ENCODE measurements at regions not wholly inside any gene's neighbourhood (a gene's known extent, or its start where the extent isn't known, plus 50 kb on each side); places are given as distances from the start of the nearest gene placed in this dataset.
"Not testable (repeated sequence)": the region's sequence is repeated elsewhere in the genome, so short reads cannot be mapped to it uniquely, and the experiment has no call there.

GRCh38 chr12:76674669-76675315, 89.1 kb upstream of the ZDHHC17 start:
- Histone ChIP-seq H2AK5ac (ENCODE audit: low read depth, low read length) (no peak overlapping the region), H3K14ac (ENCODE audit: insufficient read length) (no peak overlapping the region), H3K4ac (replicated peaks; ENCODE audit: insufficient read length, low read depth, low read length) (no peak overlapping the region), H3K9me3 (ENCODE audit: insufficient read depth in 2 of 2, low read depth in 1 of 2, low read length in 1 of 2) (no peaks in the 10 kb centered on the region), H3K4me3 (ENCODE audit: extremely low read depth in 1 of 4, insufficient read depth in 2 of 4, low read depth in 3 of 4, low read length in 4 of 4) (no peak overlapping the region), H3K18ac (ENCODE audit: extremely low read depth, low read length) (no peak overlapping the region), H2BK5ac (ENCODE audit: low read depth, low read length) (no peak overlapping the region), H2AFZ (ENCODE audit: low read length) (peak overlapping the region; percentile 57; the same call in 1 of the 2 replicates), H2BK15ac (ENCODE audit: low read length) (no peak overlapping the region), H3K23ac (ENCODE audit: insufficient read length) (no peak overlapping the region), H2BK120ac (replicated peaks; ENCODE audit: low read depth, low read length) (no peak overlapping the region), H3K79me2 (ENCODE audit: control insufficient read depth in 1 of 2, insufficient read depth in 2 of 2, low read length in 2 of 2) (no peaks in the 10 kb centered on the region), H3K4me1 (replicated peaks in 1 of 4; ENCODE audit: control insufficient read depth in 3 of 4, insufficient read depth in 4 of 4, low read length in 3 of 4) (no peaks in the 10 kb centered on the region), H4K20me1 (replicated peaks in 1 of 2; ENCODE audit: control insufficient read depth in 1 of 2, insufficient read depth in 2 of 2, low read length in 2 of 2) (no peaks in the 10 kb centered on the region), H3K79me1 (ENCODE audit: low read depth, low read length) (no peaks in the 10 kb centered on the region), H3K36me3 (ENCODE audit: control insufficient read depth in 2 of 4, insufficient read depth in 4 of 4, low read length in 3 of 4) (no peaks in the 10 kb centered on the region), H4K91ac (replicated peaks; ENCODE audit: insufficient read length, low read length) (no peak overlapping the region), H3K9ac (replicated peaks in 1 of 4; ENCODE audit: extremely low read depth in 1 of 4, low read depth in 3 of 4, low read length in 3 of 4) (no peak overlapping the region), H3K27me3 (replicated peaks in 1 of 4; ENCODE audit: control insufficient read depth in 3 of 4, extremely low read depth in 1 of 4, insufficient read depth in 3 of 4, low read length in 3 of 4) (no peaks in the 10 kb centered on the region), H2BK20ac (ENCODE audit: low read length) (no peak overlapping the region), H4K5ac (ENCODE audit: insufficient read length, low read depth, low read length) (no peak overlapping the region), H3K27ac (ENCODE audit: low read depth, low read length) (no peak overlapping the region), H3K56ac (replicated peaks; ENCODE audit: insufficient read length, low read depth, low read length) (no peak overlapping the region), H3K4me2 (ENCODE audit: insufficient read depth in 1 of 2, low read depth in 2 of 2, low read length in 2 of 2) (no peak overlapping the region), H2BK12ac (ENCODE audit: low read depth, low read length) (no peak overlapping the region), H4K8ac (ENCODE audit: extremely low read depth, insufficient read depth, low read length) (no peak overlapping the region), H3K23me2 (ENCODE audit: low read depth, low read length) (no peaks in the 10 kb centered on the region)
- CTCF ChIA-PET (ENCODE audit: partially characterized antibody): no interaction called here
- no peak for DNase-seq (ENCODE audit: low read depth in 1 of 2, low spot score in 2 of 2)
- POLR2A ChIA-PET (ENCODE audit: partially characterized antibody): no interaction called here
- no peak for TF ChIP-seq SP2 (IDR thresholded peaks at IDR 0.05; ENCODE audit: low read length)
- no peak for FAIRE-seq
- 95% methylated on average over 3 of the region's 3 CpGs; no CpG with 5 or more reads in 1 of the 2 experiments for WGBS, 2 experiments (ENCODE audit: extremely low coverage in 1 of 2, insufficient coverage in 1 of 2, insufficient read length in 1 of 2, insufficient replicate concordance in 2 of 2, low coverage in 1 of 2, low lambda C conversion rate in 2 of 2, missing lambda C conversion rate in 1 of 2)

GRCh38 chr12:76676261-76676660, 87.7 kb upstream of the ZDHHC17 start:
- H3K23ac ChIP-seq (ENCODE audit: insufficient read length); H3K4me2 ChIP-seq (ENCODE audit: insufficient read depth in 1 of 2, low read depth in 2 of 2, low read length in 2 of 2); H4K91ac ChIP-seq (replicated peaks; ENCODE audit: insufficient read length, low read length); H3K56ac ChIP-seq (replicated peaks; ENCODE audit: insufficient read length, low read depth, low read length); H2BK15ac ChIP-seq (ENCODE audit: low read length); DNase-seq (ENCODE audit: low read depth in 1 of 2, low spot score in 2 of 2); H3K9me3 ChIP-seq (ENCODE audit: insufficient read depth in 2 of 2, low read depth in 1 of 2, low read length in 1 of 2); H3K79me2 ChIP-seq (ENCODE audit: control insufficient read depth in 1 of 2, insufficient read depth in 2 of 2, low read length in 2 of 2); H3K27ac ChIP-seq (ENCODE audit: low read depth, low read length); H2BK120ac ChIP-seq (replicated peaks; ENCODE audit: low read depth, low read length); POLR2A ChIA-PET (ENCODE audit: partially characterized antibody); H2BK20ac ChIP-seq (ENCODE audit: low read length); H3K36me3 ChIP-seq (ENCODE audit: control insufficient read depth in 2 of 4, insufficient read depth in 4 of 4, low read length in 3 of 4); H3K4ac ChIP-seq (replicated peaks; ENCODE audit: insufficient read length, low read depth, low read length); FAIRE-seq; H2BK12ac ChIP-seq (ENCODE audit: low read depth, low read length); H3K14ac ChIP-seq (ENCODE audit: insufficient read length); H3K18ac ChIP-seq (ENCODE audit: extremely low read depth, low read length); H2AFZ ChIP-seq (ENCODE audit: low read length); H3K4me1 ChIP-seq (replicated peaks in 1 of 4; ENCODE audit: control insufficient read depth in 3 of 4, insufficient read depth in 4 of 4, low read length in 3 of 4); H4K5ac ChIP-seq (ENCODE audit: insufficient read length, low read depth, low read length); H3K23me2 ChIP-seq (ENCODE audit: low read depth, low read length); H4K20me1 ChIP-seq (replicated peaks in 1 of 2; ENCODE audit: control insufficient read depth in 1 of 2, insufficient read depth in 2 of 2, low read length in 2 of 2); H3K9ac ChIP-seq (replicated peaks in 1 of 4; ENCODE audit: extremely low read depth in 1 of 4, low read depth in 3 of 4, low read length in 3 of 4); H4K8ac ChIP-seq (ENCODE audit: extremely low read depth, insufficient read depth, low read length); H3K4me3 ChIP-seq (ENCODE audit: extremely low read depth in 1 of 4, insufficient read depth in 2 of 4, low read depth in 3 of 4, low read length in 4 of 4); H2BK5ac ChIP-seq (ENCODE audit: low read depth, low read length); H3K27me3 ChIP-seq (replicated peaks in 1 of 4; ENCODE audit: control insufficient read depth in 3 of 4, extremely low read depth in 1 of 4, insufficient read depth in 3 of 4, low read length in 3 of 4); H2AK5ac ChIP-seq (ENCODE audit: low read depth, low read length); H3K79me1 ChIP-seq (ENCODE audit: low read depth, low read length): not testable (repeated sequence)
- CTCF ChIA-PET (ENCODE audit: partially characterized antibody): interaction anchor here (1.4 kb wide), 1 partner anchor 10 kb away, joined by 4 read pairs; no protein-coding TSS in a partner anchor
- WGBS, 2 experiments (ENCODE audit: extremely low coverage in 1 of 2, insufficient coverage in 1 of 2, insufficient read length in 1 of 2, insufficient replicate concordance in 2 of 2, low coverage in 1 of 2, low lambda C conversion rate in 2 of 2, missing lambda C conversion rate in 1 of 2): 93% methylated on average over 4 of the region's 4 CpGs; no CpG with 5 or more reads in 1 of the 2 experiments

Data from H1 (cell line).